Natural killer cell (primary cell): ENCODE measurements at regions not wholly inside any gene's neighbourhood (a gene's known extent, or its start where the extent isn't known, plus 50 kb on each side); places are given as distances from the start of the nearest gene placed in this dataset.
"Not testable (repeated sequence)": the region's sequence is repeated elsewhere in the genome, so short reads cannot be mapped to it uniquely, and the experiment has no call there.

Experiments used
- ATAC-seq, 3 donors: fragments of 150-1000 bp in 2 of 3; fragments of 200-7000 bp in 1 of 3; cut with Tn5 transposase; 1 replicate in 1 of 3; 2 replicates in 2 of 3; pipeline ENCODE4 v1.10.0; 2021; ENCODE audit warnings: mild to moderate bottlenecking in 2 of 3, moderate library complexity in 2 of 3
- DNase-seq, 2 donors: peaks; one replicate each; pipeline versions ENCODE4 v3.0.0 to v3.0.0-alpha.2; 2013 to 2021; ENCODE audit warnings: mixed read lengths in 1 of 2
- H3K27ac ChIP-seq: one replicate; pipeline ENCODE4 v1.5.1; 2013; ENCODE audit warnings: mild to moderate bottlenecking, low read length
- H3K27me3 ChIP-seq: one replicate; pipeline ENCODE4 v1.6.1; 2013; ENCODE audit warnings: low read length; ENCODE audit not compliant: control insufficient read depth, insufficient read depth
- H3K36me3 ChIP-seq: one replicate; pipeline ENCODE4 v1.6.1; 2013; ENCODE audit warnings: low read length; ENCODE audit not compliant: control insufficient read depth, insufficient read depth
- H3K4me1 ChIP-seq: one replicate; pipeline ENCODE4 v1.6.1; 2013; ENCODE audit warnings: low read length; ENCODE audit not compliant: control insufficient read depth, insufficient read depth
- H3K4me3 ChIP-seq: one replicate; pipeline ENCODE4 v1.5.1; 2013; ENCODE audit warnings: low read length
- H3K9me3 ChIP-seq: one replicate; pipeline ENCODE4 v1.6.1; 2013; ENCODE audit warnings: low read length; ENCODE audit not compliant: control insufficient read depth, insufficient read depth
- H3K27ac Mint-ChIP-seq, 2 donors: one replicate each; pipeline ENCODE4 v1.8.0; 2022; ENCODE audit warnings: mild to moderate bottlenecking in 2 of 2, mixed read lengths in 2 of 2, moderate library complexity in 1 of 2
- H3K27me3 Mint-ChIP-seq, 2 donors: one replicate each; pipeline ENCODE4 v1.8.0; 2022; ENCODE audit warnings: low read depth in 2 of 2, mixed read lengths in 2 of 2
- H3K36me3 Mint-ChIP-seq: one replicate; pipeline ENCODE4 v1.8.0; 2022; ENCODE audit warnings: mixed read lengths
- H3K4me1 Mint-ChIP-seq, 2 donors: one replicate each; pipeline ENCODE4 v1.8.0; 2022; ENCODE audit warnings: mixed read lengths in 2 of 2
- H3K4me3 Mint-ChIP-seq: one replicate; pipeline ENCODE4 v1.8.0; 2022; ENCODE audit warnings: mild to moderate bottlenecking, moderate library complexity, mixed read lengths
- H3K9me3 Mint-ChIP-seq, 2 donors: one replicate each; pipeline ENCODE4 v1.8.0; 2022; ENCODE audit warnings: mixed read lengths in 2 of 2
- CTCF ChIP-seq: fragments of 200-600 bp; IDR thresholded peaks from one replicate; pipeline ENCODE4 v1.8.0; 2022; ENCODE audit warnings: antibody characterized with exemption
- WGBS: methylation state at CpG from one replicate; pipeline ENCODE4 v1.1.7; 2013; ENCODE audit warnings: missing lambda C conversion rate; ENCODE audit not compliant: insufficient coverage; 5-methylcytosine and 5-hydroxymethylcytosine counted together
- intact Hi-C: fragments of 100-400 bp; cut with micrococcal nuclease; formaldehyde crosslinking; loops from one replicate; pipeline ENCODE4 v1.14.2; 2022

- WGBS, result 29% methylated on average over 10 of the region's 12 CpGs
Observed at GRCh38 chr18:1663879-1664705, 759.4 kb downstream of the ADCYAP1 start.

GRCh38 chr18:1665079-1665478 lies 760.4 kb downstream of the ADCYAP1 start:
- H3K4me1 Mint-ChIP-seq, result no peaks in the 10 kb centered on the region
- ATAC-seq, result no peak

More at GRCh38 chr18:1663879-1664705, 759.4 kb downstream of the ADCYAP1 start:
- TF ChIP-seq CTCF, result no peak
- H3K4me3 ChIP-seq, result no peak overlapping the region
- ATAC-seq (no peak), DNase-seq (peak in 1 of 2 donors; percentile 4)
- no peaks in the 10 kb centered on the region for H3K36me3 ChIP-seq
- no peaks in the 10 kb centered on the region for H3K4me1 Mint-ChIP-seq
- no peaks in the 10 kb centered on the region for H3K36me3 Mint-ChIP-seq
- no peaks in the 10 kb centered on the region for H3K4me1 ChIP-seq
- H3K4me3 Mint-ChIP-seq, result no peak overlapping the region
- no peak overlapping the region for H3K27ac ChIP-seq
- intact Hi-C loops, result no loop called here
- H3K27me3 ChIP-seq, result no peaks in the 10 kb centered on the region
- H3K9me3 Mint-ChIP-seq, result peaks cover 1 to 4% of the 10 kb centered on the region in 2 donors
- no peak overlapping the region for H3K27ac Mint-ChIP-seq
- H3K27me3 Mint-ChIP-seq, result no peaks in the 10 kb centered on the region
- no peaks in the 10 kb centered on the region for H3K9me3 ChIP-seq

GRCh38 chr18:1668279-1668678 lies 763.6 kb downstream of the ADCYAP1 start:
- intact Hi-C loops, result no loop called here
- Mint-ChIP-seq H3K27me3 (no peaks in the 10 kb centered on the region), H3K27ac (no peak overlapping the region), H3K9me3 (peaks cover 5 to 6% of the 10 kb centered on the region in 2 donors), H3K4me1 (no peaks in the 10 kb centered on the region), H3K4me3 (no peak overlapping the region), H3K36me3 (no peaks in the 10 kb centered on the region)
- Histone ChIP-seq H3K27ac (no peak overlapping the region), H3K9me3 (no peaks in the 10 kb centered on the region), H3K4me3 (no peak overlapping the region), H3K27me3 (no peaks in the 10 kb centered on the region), H3K36me3 (no peaks in the 10 kb centered on the region), H3K4me1 (no peaks in the 10 kb centered on the region)
- ATAC-seq (no peak), DNase-seq (no peak)
- TF ChIP-seq CTCF, result no peak
- WGBS, result 73% methylated on average over 2 of the region's 4 CpGs

More at GRCh38 chr18:1665079-1665478, 760.4 kb downstream of the ADCYAP1 start:
- Histone ChIP-seq H3K27ac (no peak overlapping the region), H3K4me3 (no peak overlapping the region), H3K4me1 (no peaks in the 10 kb centered on the region), H3K27me3 (no peaks in the 10 kb centered on the region), H3K36me3 (no peaks in the 10 kb centered on the region), H3K9me3 (no peaks in the 10 kb centered on the region)
- Mint-ChIP-seq H3K36me3 (no peaks in the 10 kb centered on the region), H3K4me3 (no peak overlapping the region), H3K9me3 (peaks cover 3 to 6% of the 10 kb centered on the region in 2 donors), H3K27me3 (no peaks in the 10 kb centered on the region), H3K27ac (no peak overlapping the region)
- TF ChIP-seq CTCF, result no peak
- WGBS, result no CpG with 5 or more reads among the region's 1 CpG
- intact Hi-C loops, result no loop called here
- DNase-seq, result no peak

GRCh38 chr18:1671710-1672109 lies 767.0 kb downstream of the ADCYAP1 start:
- H3K27me3 Mint-ChIP-seq, H3K9me3 ChIP-seq, H3K36me3 ChIP-seq, H3K27me3 ChIP-seq, ATAC-seq, DNase-seq, H3K9me3 Mint-ChIP-seq, H3K36me3 Mint-ChIP-seq, H3K4me1 Mint-ChIP-seq, H3K4me3 ChIP-seq, H3K27ac Mint-ChIP-seq, H3K4me3 Mint-ChIP-seq, intact Hi-C loops, H3K4me1 ChIP-seq, H3K27ac ChIP-seq: not testable (repeated sequence)
- WGBS, result 66% methylated on average over 2 of the region's 2 CpGs
